ENCODE measurements at regions not wholly inside any gene's neighbourhood (a gene's known extent, or its start where the extent isn't known, plus 50 kb on each side); places are given as distances from the start of the nearest gene placed in this dataset.
A peak's percentile ranks its signal among the peaks of the same experiment; 100 is the strongest.

DNA sequence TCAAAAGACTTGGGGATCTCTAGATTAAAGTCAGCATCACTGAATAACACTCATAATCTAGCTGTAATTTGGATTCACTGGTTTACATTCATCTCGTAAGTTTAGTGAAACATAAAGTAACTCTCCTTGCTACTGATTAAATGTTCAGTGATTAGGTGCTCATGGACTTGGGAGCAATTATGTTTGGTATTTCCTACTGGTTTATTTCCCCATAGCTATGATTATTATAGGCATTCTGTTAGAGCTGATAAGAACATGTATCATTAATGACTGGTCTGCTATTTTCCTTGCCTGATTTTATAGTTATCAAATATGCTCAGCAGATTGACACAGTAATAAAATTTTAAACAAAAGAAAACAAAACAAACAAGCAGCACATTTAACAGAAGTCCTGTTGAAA is 334.7 kb upstream of the SLC8A1 start:
- H3K4me3 ChIP-seq (replicated peaks in 1 of 2; ENCODE audit: low read depth in 2 of 2, low read length in 2 of 2): no peak overlapping the region
- TF ChIP-seq, protein P1, sequence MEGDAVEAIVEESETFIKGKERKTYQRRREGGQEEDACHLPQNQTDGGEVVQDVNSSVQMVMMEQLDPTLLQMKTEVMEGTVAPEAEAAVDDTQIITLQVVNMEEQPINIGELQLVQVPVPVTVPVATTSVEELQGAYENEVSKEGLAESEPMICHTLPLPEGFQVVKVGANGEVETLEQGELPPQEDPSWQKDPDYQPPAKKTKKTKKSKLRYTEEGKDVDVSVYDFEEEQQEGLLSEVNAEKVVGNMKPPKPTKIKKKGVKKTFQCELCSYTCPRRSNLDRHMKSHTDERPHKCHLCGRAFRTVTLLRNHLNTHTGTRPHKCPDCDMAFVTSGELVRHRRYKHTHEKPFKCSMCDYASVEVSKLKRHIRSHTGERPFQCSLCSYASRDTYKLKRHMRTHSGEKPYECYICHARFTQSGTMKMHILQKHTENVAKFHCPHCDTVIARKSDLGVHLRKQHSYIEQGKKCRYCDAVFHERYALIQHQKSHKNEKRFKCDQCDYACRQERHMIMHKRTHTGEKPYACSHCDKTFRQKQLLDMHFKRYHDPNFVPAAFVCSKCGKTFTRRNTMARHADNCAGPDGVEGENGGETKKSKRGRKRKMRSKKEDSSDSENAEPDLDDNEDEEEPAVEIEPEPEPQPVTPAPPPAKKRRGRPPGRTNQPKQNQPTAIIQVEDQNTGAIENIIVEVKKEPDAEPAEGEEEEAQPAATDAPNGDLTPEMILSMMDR (IDR thresholded peaks at IDR 0.05; ENCODE audit: low read depth, low read length): no peak
- DNase-seq (ENCODE audit: low read depth in 2 of 2): no peak

DNA sequence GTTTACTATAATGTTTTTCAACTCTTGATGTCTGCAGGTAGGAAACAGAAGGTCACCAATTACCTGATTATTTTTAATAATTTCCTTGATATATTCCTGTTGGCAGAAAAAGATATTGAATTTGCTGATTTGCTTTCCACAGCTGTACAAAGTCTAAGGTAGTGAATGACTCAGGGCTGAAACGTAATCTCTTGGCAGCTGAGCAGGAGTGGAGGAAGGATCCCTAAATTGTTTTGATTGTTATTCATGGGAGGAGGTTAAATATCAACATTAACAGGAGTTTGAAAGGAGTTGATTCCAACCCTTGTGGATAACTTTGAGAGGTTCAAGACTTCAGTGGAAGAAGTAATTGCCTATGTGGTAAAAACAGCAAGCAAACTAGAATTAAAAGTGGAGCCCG is 345.2 kb upstream of the SLC8A1 start:
- TF ChIP-seq, protein P1 (IDR thresholded peaks at IDR 0.05; ENCODE audit: low read depth, low read length): no peak
- peak; percentile 0 to 54 for DNase-seq (ENCODE audit: low read depth in 2 of 2)
- no peak overlapping the region for H3K4me3 ChIP-seq (replicated peaks in 1 of 2; ENCODE audit: low read depth in 2 of 2, low read length in 2 of 2)

DNA sequence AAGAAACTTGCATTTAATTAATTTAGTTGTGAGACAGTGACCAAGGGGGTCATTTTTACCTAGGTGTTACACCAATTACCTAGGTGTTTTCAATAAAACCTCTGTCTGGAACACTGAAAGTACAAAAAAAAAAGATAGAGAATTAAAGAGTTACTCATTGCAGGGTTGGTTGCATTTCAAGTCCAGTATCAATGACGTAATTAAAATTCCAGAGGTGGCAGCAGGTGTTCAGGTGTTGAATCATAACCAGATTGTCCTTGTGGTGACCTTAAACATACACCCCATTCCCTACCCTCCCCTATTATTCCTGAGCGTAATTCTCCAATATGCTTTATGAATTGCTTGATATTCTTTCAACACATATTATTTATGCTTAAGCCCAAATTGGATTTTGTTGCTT is 352.0 kb upstream of the SLC8A1 start:
- H3K4me3 ChIP-seq (replicated peaks in 1 of 2; ENCODE audit: low read depth in 2 of 2, low read length in 2 of 2): no peak overlapping the region
- DNase-seq (ENCODE audit: low read depth in 2 of 2): no peak
- TF ChIP-seq, protein P1 (IDR thresholded peaks at IDR 0.05; ENCODE audit: low read depth, low read length): no peak

DNA sequence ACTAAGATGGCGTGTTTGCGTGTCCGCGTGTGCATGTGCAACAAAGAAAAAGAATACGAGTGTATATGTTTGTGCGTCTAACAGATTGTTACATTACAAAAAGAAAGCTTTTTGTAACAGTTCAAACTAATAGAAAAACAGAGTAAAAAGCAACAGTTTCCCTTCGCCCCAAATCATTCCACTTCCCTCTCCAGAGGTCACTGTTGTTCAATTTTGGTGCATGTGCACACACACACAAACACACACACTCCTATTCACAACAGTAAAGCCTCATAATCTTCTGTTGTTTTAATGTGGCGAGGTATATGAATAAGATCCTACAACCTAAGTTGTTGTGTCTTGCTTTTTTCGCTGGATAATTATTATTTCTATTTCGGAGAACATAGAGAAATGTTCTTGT is 357.3 kb upstream of the SLC8A1 start:
- TF ChIP-seq, protein P1 (IDR thresholded peaks at IDR 0.05; ENCODE audit: low read depth, low read length): no peak
- no peak overlapping the region for H3K4me3 ChIP-seq (replicated peaks in 1 of 2; ENCODE audit: low read depth in 2 of 2, low read length in 2 of 2)
- no peak for DNase-seq (ENCODE audit: low read depth in 2 of 2)

DNA sequence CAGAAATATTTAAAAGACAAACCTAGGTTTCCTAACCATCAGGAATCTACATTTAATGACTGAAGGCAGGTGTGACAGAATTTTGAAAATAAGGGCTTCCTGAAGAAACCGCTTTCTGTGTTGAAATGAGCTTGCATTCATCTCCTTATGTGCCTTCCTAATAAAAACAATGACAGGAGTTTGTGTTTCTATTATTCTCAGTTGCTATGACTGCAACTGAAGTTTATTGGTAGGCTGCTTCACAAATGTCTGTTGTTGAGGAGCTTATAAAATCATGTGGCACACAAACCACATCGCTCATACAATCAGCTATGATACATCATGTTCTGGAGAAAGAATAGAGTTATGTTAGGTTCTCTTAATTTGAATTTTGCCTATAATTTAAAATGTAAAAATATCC is 362.7 kb upstream of the SLC8A1 start:
- DNase-seq (ENCODE audit: low read depth in 2 of 2): no peak
- H3K4me3 ChIP-seq (replicated peaks in 1 of 2; ENCODE audit: low read depth in 2 of 2, low read length in 2 of 2): no peak overlapping the region
- TF ChIP-seq, protein P1 (IDR thresholded peaks at IDR 0.05; ENCODE audit: low read depth, low read length): no peak

DNA sequence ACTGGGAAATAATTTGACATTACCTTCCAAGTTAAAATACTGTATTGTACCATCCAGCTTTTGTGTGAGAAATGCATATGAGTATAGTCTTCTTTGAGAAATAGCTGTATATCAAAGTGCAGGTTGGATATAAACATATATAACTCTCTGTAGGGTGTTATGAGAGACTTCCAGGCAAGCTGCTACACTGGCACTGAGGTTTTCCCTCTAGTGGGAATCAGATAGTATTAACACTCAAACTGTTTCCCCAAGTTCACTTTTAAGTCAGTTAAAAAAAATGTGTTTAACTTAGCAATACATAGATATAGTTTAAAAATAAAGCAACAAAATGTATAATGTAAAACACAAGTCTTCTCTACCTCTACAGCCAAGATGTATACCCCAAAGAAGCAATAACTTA is 368.4 kb upstream of the SLC8A1 start:
- peak; percentile 5 to 28 for DNase-seq (ENCODE audit: low read depth in 2 of 2)
- TF ChIP-seq, protein P1 (IDR thresholded peaks at IDR 0.05; ENCODE audit: low read depth, low read length): peak; percentile 12
- H3K4me3 ChIP-seq (replicated peaks in 1 of 2; ENCODE audit: low read depth in 2 of 2, low read length in 2 of 2): no peak overlapping the region

DNA sequence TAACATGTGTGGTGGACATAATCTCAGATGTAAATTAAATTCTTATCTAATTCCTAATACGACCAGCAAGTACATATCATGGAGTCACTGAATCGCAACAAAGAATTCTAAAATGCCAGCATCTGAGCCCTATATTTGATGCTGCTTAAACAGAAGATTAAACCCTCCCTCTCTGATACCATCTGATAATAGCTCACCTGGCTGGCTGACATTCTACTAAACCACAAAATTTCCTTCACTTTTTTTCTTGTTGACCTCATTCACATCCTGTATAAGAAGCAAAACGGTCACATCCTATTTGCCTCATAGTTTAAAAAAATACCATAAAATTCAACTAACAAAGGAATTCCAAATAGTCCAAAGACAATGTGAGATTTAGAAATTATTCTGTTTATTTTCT is 371.6 kb upstream of the SLC8A1 start:
- no peak for DNase-seq (ENCODE audit: low read depth in 2 of 2)
- no peak overlapping the region for H3K4me3 ChIP-seq (replicated peaks in 1 of 2; ENCODE audit: low read depth in 2 of 2, low read length in 2 of 2)
- TF ChIP-seq, protein P1 (IDR thresholded peaks at IDR 0.05; ENCODE audit: low read depth, low read length): no peak

Measured in cardiac fibroblast (primary cell).